ENCODE measurements at regions not wholly inside any gene's neighbourhood (a gene's known extent, or its start where the extent isn't known, plus 50 kb on each side); places are given as distances from the start of the nearest gene placed in this dataset.

DNA sequence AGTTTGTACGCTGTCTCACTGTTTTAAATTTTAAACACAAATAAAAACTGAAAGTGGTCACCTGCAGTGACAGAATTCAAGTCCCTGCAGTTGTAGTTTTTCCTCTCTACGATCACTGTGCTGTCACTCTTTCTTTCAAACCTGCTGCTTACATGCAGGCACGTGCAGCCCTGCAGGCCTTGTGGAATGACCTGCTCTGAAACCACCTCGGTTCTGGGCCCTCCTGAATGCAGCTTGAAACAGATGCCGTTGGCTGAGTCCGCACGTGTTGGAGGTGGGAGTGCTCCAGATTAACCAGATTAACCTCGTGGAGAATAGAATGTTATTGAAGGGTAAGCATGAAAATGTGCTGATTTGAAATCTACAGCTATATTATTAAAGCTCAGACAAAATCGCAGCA, 126.0 kb upstream of the ERCC6L2 start (continued):
- no peak for TF ChIP-seq SMC3 (IDR thresholded peaks at IDR 0.05; ENCODE audit: borderline replicate concordance, low read length)
- no peak for TF ChIP-seq CEBPB (IDR thresholded peaks at IDR 0.05; ENCODE audit: borderline replicate concordance in 1 of 2, low read depth in 2 of 2, low read length in 2 of 2)
- TF ChIP-seq IKZF1 (conservative IDR thresholded peaks at IDR 0.05): no peak
- no peak for TF ChIP-seq POLR2AphosphoS5 (IDR thresholded peaks at IDR 0.05; ENCODE audit: low read length)
- TF ChIP-seq MYC (IDR thresholded peaks at IDR 0.05; ENCODE audit: insufficient read depth, insufficient read length, insufficient replicate concordance, low read length, severe bottlenecking): no peak

DNA sequence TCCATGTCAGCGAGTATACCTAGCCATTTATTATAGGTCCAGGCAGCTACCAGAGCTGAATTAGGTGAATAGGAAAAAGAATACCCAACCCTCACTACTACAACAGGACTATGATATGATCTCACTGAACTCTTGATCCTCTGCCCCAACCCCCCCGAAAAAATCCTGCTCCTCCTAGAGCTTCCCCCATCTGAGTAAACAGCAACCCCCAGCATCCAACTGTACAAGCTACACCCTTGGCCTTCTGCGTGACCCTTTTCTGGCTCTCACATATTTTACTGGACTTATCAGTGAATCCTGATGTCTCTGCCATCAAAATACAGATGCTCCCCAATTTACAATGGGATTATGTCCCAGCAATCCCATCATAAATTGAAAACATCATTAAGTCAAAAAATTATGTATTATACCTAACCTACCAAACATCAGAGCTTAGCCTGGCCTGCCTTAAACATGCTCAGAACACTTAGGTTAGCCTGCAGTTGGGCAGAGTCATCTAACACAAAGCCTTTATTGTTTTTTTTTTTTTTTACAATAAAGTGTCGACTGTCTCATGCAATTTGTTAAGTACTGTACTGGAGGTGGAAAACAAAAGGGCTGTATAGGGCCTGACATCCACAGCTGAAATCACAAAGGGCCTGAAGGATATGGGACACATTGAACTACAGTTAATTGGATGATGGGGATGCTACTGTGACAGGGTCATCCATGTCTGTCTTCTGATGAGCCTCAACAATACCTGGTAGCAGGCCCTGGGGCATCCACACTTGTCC, 128.9 kb upstream of the ERCC6L2 start:
- SMC1A ChIA-PET (ENCODE audit: uncharacterized antibody, unreplicated experiment): no interaction called here
- no peaks in the 10 kb centered on the region for H3K79me2 ChIP-seq (ENCODE audit: control insufficient read depth, insufficient read depth, low read length)
- no peak overlapping the region for H2AFZ ChIP-seq (ENCODE audit: control insufficient read depth, low read depth, low read length)
- H3K27me3 ChIP-seq (replicated peaks in 1 of 2; ENCODE audit: control insufficient read depth in 2 of 2, insufficient read depth in 2 of 2, low read length in 1 of 2): peaks cover 1 to 3% of the 10 kb centered on the region in 2 experiments; a peak in 1 of 4 replicates
- POLR2A ChIA-PET: no interaction called here
- H3K9me3 ChIP-seq (replicated peaks; ENCODE audit: control insufficient read depth, insufficient read depth, low read length): no peaks in the 10 kb centered on the region; the same call in 2 of the 3 replicates
- no peak overlapping the region for H3K27ac ChIP-seq (ENCODE audit: control insufficient read depth, insufficient read depth)
- no peaks in the 10 kb centered on the region for H3K36me3 ChIP-seq (ENCODE audit: control insufficient read depth in 2 of 2, insufficient read depth in 2 of 2, low read length in 1 of 2)
- TF ChIP-seq, protein P1, sequence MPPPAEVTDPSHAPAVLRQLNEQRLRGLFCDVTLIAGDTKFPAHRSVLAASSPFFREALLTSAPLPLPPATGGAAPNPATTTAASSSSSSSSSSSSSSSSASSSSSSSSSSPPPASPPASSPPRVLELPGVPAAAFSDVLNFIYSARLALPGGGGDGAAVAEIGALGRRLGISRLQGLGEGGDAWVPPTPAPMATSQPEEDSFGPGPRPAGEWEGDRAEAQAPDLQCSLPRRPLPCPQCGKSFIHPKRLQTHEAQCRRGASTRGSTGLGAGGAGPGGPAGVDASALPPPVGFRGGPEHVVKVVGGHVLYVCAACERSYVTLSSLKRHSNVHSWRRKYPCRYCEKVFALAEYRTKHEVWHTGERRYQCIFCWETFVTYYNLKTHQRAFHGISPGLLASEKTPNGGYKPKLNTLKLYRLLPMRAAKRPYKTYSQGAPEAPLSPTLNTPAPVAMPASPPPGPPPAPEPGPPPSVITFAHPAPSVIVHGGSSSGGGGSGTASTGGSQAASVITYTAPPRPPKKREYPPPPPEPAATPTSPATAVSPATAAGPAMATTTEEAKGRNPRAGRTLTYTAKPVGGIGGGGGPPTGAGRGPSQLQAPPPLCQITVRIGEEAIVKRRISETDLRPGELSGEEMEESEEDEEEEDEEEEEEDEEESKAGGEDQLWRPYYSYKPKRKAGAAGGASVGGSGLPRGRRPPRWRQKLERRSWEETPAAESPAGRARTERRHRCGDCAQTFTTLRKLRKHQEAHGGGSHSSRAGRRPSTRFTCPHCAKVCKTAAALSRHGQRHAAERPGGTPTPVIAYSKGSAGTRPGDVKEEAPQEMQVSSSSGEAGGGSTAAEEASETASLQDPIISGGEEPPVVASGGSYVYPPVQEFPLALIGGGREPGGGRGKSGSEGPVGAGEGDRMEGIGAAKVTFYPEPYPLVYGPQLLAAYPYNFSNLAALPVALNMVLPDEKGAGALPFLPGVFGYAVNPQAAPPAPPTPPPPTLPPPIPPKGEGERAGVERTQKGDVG (CRISPR knock-in tag; IDR thresholded peaks at IDR 0.05): no peak
- TF ChIP-seq YY1 (IDR thresholded peaks at IDR 0.05; ENCODE audit: low read depth, low read length) (no peak), NR2C1 (IDR thresholded peaks at IDR 0.05) (no peak), ASH2L (IDR thresholded peaks at IDR 0.05; ENCODE audit: borderline replicate concordance, low read depth) (no peak)
- TF ChIP-seq, protein P2, sequence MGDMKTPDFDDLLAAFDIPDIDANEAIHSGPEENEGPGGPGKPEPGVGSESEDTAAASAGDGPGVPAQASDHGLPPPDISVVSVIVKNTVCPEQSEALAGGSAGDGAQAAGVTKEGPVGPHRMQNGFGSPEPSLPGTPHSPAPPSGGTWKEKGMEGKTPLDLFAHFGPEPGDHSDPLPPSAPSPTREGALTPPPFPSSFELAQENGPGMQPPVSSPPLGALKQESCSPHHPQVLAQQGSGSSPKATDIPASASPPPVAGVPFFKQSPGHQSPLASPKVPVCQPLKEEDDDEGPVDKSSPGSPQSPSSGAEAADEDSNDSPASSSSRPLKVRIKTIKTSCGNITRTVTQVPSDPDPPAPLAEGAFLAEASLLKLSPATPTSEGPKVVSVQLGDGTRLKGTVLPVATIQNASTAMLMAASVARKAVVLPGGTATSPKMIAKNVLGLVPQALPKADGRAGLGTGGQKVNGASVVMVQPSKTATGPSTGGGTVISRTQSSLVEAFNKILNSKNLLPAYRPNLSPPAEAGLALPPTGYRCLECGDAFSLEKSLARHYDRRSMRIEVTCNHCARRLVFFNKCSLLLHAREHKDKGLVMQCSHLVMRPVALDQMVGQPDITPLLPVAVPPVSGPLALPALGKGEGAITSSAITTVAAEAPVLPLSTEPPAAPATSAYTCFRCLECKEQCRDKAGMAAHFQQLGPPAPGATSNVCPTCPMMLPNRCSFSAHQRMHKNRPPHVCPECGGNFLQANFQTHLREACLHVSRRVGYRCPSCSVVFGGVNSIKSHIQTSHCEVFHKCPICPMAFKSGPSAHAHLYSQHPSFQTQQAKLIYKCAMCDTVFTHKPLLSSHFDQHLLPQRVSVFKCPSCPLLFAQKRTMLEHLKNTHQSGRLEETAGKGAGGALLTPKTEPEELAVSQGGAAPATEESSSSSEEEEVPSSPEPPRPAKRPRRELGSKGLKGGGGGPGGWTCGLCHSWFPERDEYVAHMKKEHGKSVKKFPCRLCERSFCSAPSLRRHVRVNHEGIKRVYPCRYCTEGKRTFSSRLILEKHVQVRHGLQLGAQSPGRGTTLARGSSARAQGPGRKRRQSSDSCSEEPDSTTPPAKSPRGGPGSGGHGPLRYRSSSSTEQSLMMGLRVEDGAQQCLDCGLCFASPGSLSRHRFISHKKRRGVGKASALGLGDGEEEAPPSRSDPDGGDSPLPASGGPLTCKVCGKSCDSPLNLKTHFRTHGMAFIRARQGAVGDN (IDR thresholded peaks at IDR 0.05): no peak
- no TSS peak for BruUV-seq (replicated peaks)
- no peak overlapping the region for H3K4me3 ChIP-seq
- intact Hi-C loops (cut with micrococcal nuclease; ENCODE audit: unreplicated experiment): no loop called here
- peaks cover 11% of the 10 kb centered on the region for H3K4me1 ChIP-seq (ENCODE audit: control insufficient read depth, insufficient read depth, low read length)
- CTCF ChIA-PET: no interaction called here
- no peaks in the 10 kb centered on the region for H4K20me1 ChIP-seq (ENCODE audit: control insufficient read depth, insufficient read depth)
- FAIRE-seq (no peak), ATAC-seq (no peak), DNase-seq (ENCODE audit: low read depth, low spot score) (no peak)
- H3K9ac ChIP-seq (ENCODE audit: control insufficient read depth, insufficient read depth, low read length): no peak overlapping the region
- in situ Hi-C loops (cut with MboI): no loop called here
- no peak overlapping the region for H3K4me2 ChIP-seq (ENCODE audit: control insufficient read depth, insufficient read depth)
- RAD21 ChIA-PET (ENCODE audit: unreplicated experiment): interaction anchor here (0.6 kb wide), 1 partner anchor 273 kb away, joined by 3 read pairs; no protein-coding TSS in a partner anchor
- WGBS (ENCODE audit: insufficient coverage, insufficient replicate concordance, low lambda C conversion rate, missing lambda C conversion rate): 40% methylated on average over 4 of the region's 4 CpGs
